OCI-LY3 (cell line): ENCODE measurements at regions not wholly inside any gene's neighbourhood (a gene's known extent, or its start where the extent isn't known, plus 50 kb on each side); places are given as distances from the start of the nearest gene placed in this dataset.

Experiments used
- H2AFZ ChIP-seq: fragments of 200-600, 300-600 bp; shearing (Covaris generic); 2 replicates; pipeline ENCODE4 v1.6.0; 2014; ENCODE audit warnings: antibody characterized with exemption, low read depth, low read length
- H3K27ac ChIP-seq: fragments of 200-600, 300-600 bp; sonication (generic); 2 replicates; pipeline ENCODE4 v1.5.1; 2014; ENCODE audit warnings: mild to moderate bottlenecking, low read length, moderate library complexity, mixed read lengths
- H3K27me3 ChIP-seq: fragments of 200-600, 300-600 bp; sonication (generic); 2 replicates; pipeline ENCODE4 v1.6.1; 2014; ENCODE audit warnings: low read depth, low read length, mixed read lengths
- H3K36me3 ChIP-seq: fragments of 200-600, 300-600 bp; sonication (generic); replicated peaks from 2 replicates; pipeline ENCODE3; 2014; ENCODE audit warnings: low read depth, low read length, mixed read lengths
- H3K4me1 ChIP-seq: fragments of 300-600, 200-600 bp; sonication (generic); 2 replicates; pipeline ENCODE4 v1.6.1; 2014; ENCODE audit warnings: low read length, mixed read lengths
- H3K4me2 ChIP-seq: fragments of 200-600, 300-600 bp; sonication (generic); 2 replicates; pipeline ENCODE4 v1.6.1; 2014; ENCODE audit warnings: low read length, mixed read lengths
- H3K4me3 ChIP-seq: fragments of 300-600, 200-600 bp; sonication (generic); 2 replicates; pipeline ENCODE4 v1.5.1; 2014; ENCODE audit warnings: antibody characterized with exemption, mild to moderate bottlenecking, low read length, moderate library complexity
- H3K79me2 ChIP-seq: fragments of 300-600, 200-600 bp; shearing (Covaris generic); 2 replicates; pipeline ENCODE4 v1.6.1; 2014; ENCODE audit warnings: mild to moderate bottlenecking, low read length, mixed read lengths
- H3K9ac ChIP-seq: fragments of 300-600, 200-600 bp; shearing (Covaris generic); 2 replicates; pipeline ENCODE4 v1.6.0; 2014; ENCODE audit warnings: mild to moderate bottlenecking, low read length, moderate library complexity
- H3K9me3 ChIP-seq: fragments of 200-600, 300-600 bp; shearing (Covaris generic); 2 replicates; pipeline ENCODE4 v1.6.1; 2014; ENCODE audit warnings: low read length, mixed read lengths; ENCODE audit not compliant: insufficient read depth
- H4K20me1 ChIP-seq: fragments of 200-600, 300-600 bp; sonication (generic); 2 replicates; pipeline ENCODE4 v1.6.1; 2016; ENCODE audit warnings: low read length, mixed read lengths; ENCODE audit not compliant: insufficient read depth
- CTCF ChIP-seq: fragments of 200-600, 300-600 bp; sonication (generic); IDR thresholded peaks from 2 replicates; pipeline ENCODE4 v1.5.1; 2014; ENCODE audit warnings: antibody characterized with exemption, low read length, low read depth
- EZH2phosphoT487 ChIP-seq: fragments of 200-600 bp; shearing (Covaris generic); IDR thresholded peaks from 2 replicates; pipeline ENCODE4 v1.6.1; 2018; ENCODE audit warnings: antibody characterized with exemption, mixed run types, low read depth

- Histone ChIP-seq H3K4me3 (no peak overlapping the region), H3K27me3 (no peaks in the 10 kb centered on the region), H3K79me2 (no peaks in the 10 kb centered on the region), H3K4me2 (peak overlapping the region; percentile 36; the same call in 1 of the 2 replicates), H3K27ac (no peak overlapping the region), H3K36me3 (no peaks in the 10 kb centered on the region), H3K9me3 (no peaks in the 10 kb centered on the region), H3K4me1 (peaks cover 6% of the 10 kb centered on the region), H3K9ac (no peak overlapping the region), H2AFZ (no peak overlapping the region), H4K20me1 (no peaks in the 10 kb centered on the region)
- TF ChIP-seq CTCF (no peak), EZH2phosphoT487 (no peak)
Measured at GRCh38 chr4:57591073-57591472, 480.9 kb upstream of the IGFBP7 start.

GRCh38 chr4:57588557-57588956 is 478.4 kb upstream of the IGFBP7 start:
- Histone ChIP-seq H3K9me3 (no peaks in the 10 kb centered on the region), H3K9ac (no peak overlapping the region), H2AFZ (no peak overlapping the region), H3K4me3 (no peak overlapping the region), H3K4me2 (no peak overlapping the region), H4K20me1 (no peaks in the 10 kb centered on the region), H3K4me1 (peaks cover 6% of the 10 kb centered on the region), H3K27me3 (no peaks in the 10 kb centered on the region), H3K36me3 (no peaks in the 10 kb centered on the region), H3K79me2 (no peaks in the 10 kb centered on the region), H3K27ac (no peak overlapping the region)
- TF ChIP-seq CTCF: no peak
- no peak for TF ChIP-seq EZH2phosphoT487

- Histone ChIP-seq H3K79me2 (no peaks in the 10 kb centered on the region), H2AFZ (no peak overlapping the region), H3K9ac (no peak overlapping the region), H4K20me1 (no peaks in the 10 kb centered on the region), H3K4me1 (peaks cover 17% of the 10 kb centered on the region), H3K4me3 (no peak overlapping the region), H3K27ac (no peak overlapping the region), H3K36me3 (no peaks in the 10 kb centered on the region), H3K27me3 (no peaks in the 10 kb centered on the region), H3K4me2 (peak overlapping the region; percentile 3), H3K9me3 (no peaks in the 10 kb centered on the region)
- TF ChIP-seq CTCF: no peak
- TF ChIP-seq EZH2phosphoT487: no peak
Measured at GRCh38 chr4:57580710-57581599, 470.8 kb upstream of the IGFBP7 start.

- no peaks in the 10 kb centered on the region for H3K4me1 ChIP-seq
- no peak overlapping the region for H3K9ac ChIP-seq
- H4K20me1 ChIP-seq: no peaks in the 10 kb centered on the region
- no peaks in the 10 kb centered on the region for H3K79me2 ChIP-seq
- no peaks in the 10 kb centered on the region for H3K36me3 ChIP-seq
- H3K9me3 ChIP-seq: no peaks in the 10 kb centered on the region
- TF ChIP-seq EZH2phosphoT487 (no peak), CTCF (no peak)
- H3K27ac ChIP-seq: no peak overlapping the region
- no peaks in the 10 kb centered on the region for H3K27me3 ChIP-seq
- no peak overlapping the region for H3K4me3 ChIP-seq
- no peak overlapping the region for H3K4me2 ChIP-seq
- no peak overlapping the region for H2AFZ ChIP-seq
Measured at GRCh38 chr4:57575426-57575825, 465.2 kb upstream of the IGFBP7 start.
